ENCODE measurements at regions not wholly inside any gene's neighbourhood (a gene's known extent, or its start where the extent isn't known, plus 50 kb on each side); places are given as distances from the start of the nearest gene placed in this dataset.

DNA sequence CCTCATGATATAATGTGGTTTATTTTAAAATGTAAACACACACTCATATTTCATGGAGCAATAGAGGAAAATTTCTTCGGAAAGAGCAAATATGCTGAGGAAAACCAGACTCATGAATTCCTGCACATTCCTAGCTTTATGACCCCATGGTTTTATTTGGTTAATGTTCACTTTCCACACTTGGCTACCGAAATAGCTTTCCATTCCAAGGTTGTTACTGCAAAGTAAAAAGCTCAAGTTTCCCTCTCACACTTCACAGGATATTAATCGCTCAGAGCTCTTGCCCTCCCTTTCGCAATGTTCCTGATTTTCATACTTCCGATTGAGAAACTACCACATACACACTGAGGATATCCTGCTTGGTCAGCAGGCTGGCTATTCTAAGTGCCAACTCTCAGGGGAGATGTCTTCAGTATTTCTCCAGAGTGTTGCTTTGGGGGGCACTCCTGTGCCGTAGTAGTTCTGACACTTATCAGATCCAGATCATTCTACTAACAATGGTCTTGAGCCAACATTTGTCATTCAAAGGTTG, 77.5 kb upstream of the STEAP1B start:
- TF ChIP-seq, protein P1, sequence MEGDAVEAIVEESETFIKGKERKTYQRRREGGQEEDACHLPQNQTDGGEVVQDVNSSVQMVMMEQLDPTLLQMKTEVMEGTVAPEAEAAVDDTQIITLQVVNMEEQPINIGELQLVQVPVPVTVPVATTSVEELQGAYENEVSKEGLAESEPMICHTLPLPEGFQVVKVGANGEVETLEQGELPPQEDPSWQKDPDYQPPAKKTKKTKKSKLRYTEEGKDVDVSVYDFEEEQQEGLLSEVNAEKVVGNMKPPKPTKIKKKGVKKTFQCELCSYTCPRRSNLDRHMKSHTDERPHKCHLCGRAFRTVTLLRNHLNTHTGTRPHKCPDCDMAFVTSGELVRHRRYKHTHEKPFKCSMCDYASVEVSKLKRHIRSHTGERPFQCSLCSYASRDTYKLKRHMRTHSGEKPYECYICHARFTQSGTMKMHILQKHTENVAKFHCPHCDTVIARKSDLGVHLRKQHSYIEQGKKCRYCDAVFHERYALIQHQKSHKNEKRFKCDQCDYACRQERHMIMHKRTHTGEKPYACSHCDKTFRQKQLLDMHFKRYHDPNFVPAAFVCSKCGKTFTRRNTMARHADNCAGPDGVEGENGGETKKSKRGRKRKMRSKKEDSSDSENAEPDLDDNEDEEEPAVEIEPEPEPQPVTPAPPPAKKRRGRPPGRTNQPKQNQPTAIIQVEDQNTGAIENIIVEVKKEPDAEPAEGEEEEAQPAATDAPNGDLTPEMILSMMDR (IDR thresholded peaks at IDR 0.05; ENCODE audit: insufficient read depth, low read depth, low read length): no peak
- no peak for TF ChIP-seq EZH2 (IDR thresholded peaks at IDR 0.05; ENCODE audit: insufficient read depth, low read length)
